ENCODE measurements at regions not wholly inside any gene's neighbourhood (a gene's known extent, or its start where the extent isn't known, plus 50 kb on each side); places are given as distances from the start of the nearest gene placed in this dataset.

DNA sequence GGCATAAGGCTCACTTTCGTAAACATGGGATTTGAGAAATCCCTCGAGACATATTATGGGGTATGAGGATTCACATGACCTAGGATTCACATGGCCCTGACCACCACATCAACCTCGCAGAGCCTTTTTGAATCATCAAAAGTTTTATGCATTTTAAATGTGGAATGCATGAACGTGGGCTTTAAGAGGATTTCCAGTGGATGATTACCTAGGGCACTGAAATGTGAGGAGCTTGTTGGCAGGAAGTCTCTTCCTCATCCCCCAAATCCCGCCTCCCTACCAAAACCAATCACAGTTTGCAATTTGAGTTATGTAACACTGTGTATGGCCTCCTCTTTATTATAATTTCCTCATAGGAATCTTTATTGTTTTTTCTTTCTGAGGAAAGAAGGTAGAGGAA, 659.6 kb upstream of the TBX3 start:
- Histone ChIP-seq H3K4me1 (replicated peaks in 1 of 4; ENCODE audit: control insufficient read depth in 3 of 4, insufficient read depth in 4 of 4, low read length in 3 of 4) (0 out of 7 replicates have a peak, but pooled peaks cover 0 to 3% (median 0%) of the 10 kb centered on the region in 4 experiments), H3K27ac (ENCODE audit: low read depth, low read length) (no peak overlapping the region), H4K91ac (replicated peaks; ENCODE audit: insufficient read length, low read length) (no peak overlapping the region), H2BK5ac (ENCODE audit: low read depth, low read length) (no peak overlapping the region), H3K4me2 (ENCODE audit: insufficient read depth in 1 of 2, low read depth in 2 of 2, low read length in 2 of 2) (no peak overlapping the region), H2BK12ac (ENCODE audit: low read depth, low read length) (no peak overlapping the region), H3K79me2 (ENCODE audit: control insufficient read depth in 1 of 2, insufficient read depth in 2 of 2, low read length in 2 of 2) (no peaks in the 10 kb centered on the region), H2AFZ (ENCODE audit: low read length) (no peak overlapping the region), H2BK20ac (ENCODE audit: low read length) (no peak overlapping the region), H3K14ac (ENCODE audit: insufficient read length) (no peak overlapping the region), H3K27me3 (replicated peaks in 1 of 4; ENCODE audit: control insufficient read depth in 3 of 4, extremely low read depth in 1 of 4, insufficient read depth in 3 of 4, low read length in 3 of 4) (no peaks in the 10 kb centered on the region), H3K9me3 (ENCODE audit: insufficient read depth in 2 of 2, low read depth in 1 of 2, low read length in 1 of 2) (peaks cover 0 to 6% of the 10 kb centered on the region in 2 experiments; a peak in 1 of 4 replicates), H3K4ac (replicated peaks; ENCODE audit: insufficient read length, low read depth, low read length) (no peak overlapping the region), H3K23ac (ENCODE audit: insufficient read length) (no peak overlapping the region), H4K5ac (ENCODE audit: insufficient read length, low read depth, low read length) (no peak overlapping the region), H3K56ac (replicated peaks; ENCODE audit: insufficient read length, low read depth, low read length) (no peak overlapping the region), H4K8ac (ENCODE audit: extremely low read depth, insufficient read depth, low read length) (no peak overlapping the region), H4K20me1 (replicated peaks in 1 of 2; ENCODE audit: control insufficient read depth in 1 of 2, insufficient read depth in 2 of 2, low read length in 2 of 2) (no peaks in the 10 kb centered on the region), H3K79me1 (ENCODE audit: low read depth, low read length) (no peaks in the 10 kb centered on the region), H3K36me3 (ENCODE audit: control insufficient read depth in 2 of 4, insufficient read depth in 4 of 4, low read length in 3 of 4) (no peaks in the 10 kb centered on the region), H3K9ac (replicated peaks in 1 of 4; ENCODE audit: extremely low read depth in 1 of 4, low read depth in 3 of 4, low read length in 3 of 4) (no peak overlapping the region), H3K18ac (ENCODE audit: extremely low read depth, low read length) (no peak overlapping the region), H3K4me3 (ENCODE audit: extremely low read depth in 1 of 4, insufficient read depth in 2 of 4, low read depth in 3 of 4, low read length in 4 of 4) (no peak overlapping the region), H2BK15ac (ENCODE audit: low read length) (no peak overlapping the region), H2BK120ac (replicated peaks; ENCODE audit: low read depth, low read length) (no peak overlapping the region), H2AK5ac (ENCODE audit: low read depth, low read length) (no peak overlapping the region), H3K23me2 (ENCODE audit: low read depth, low read length) (no peaks in the 10 kb centered on the region)
- ChIA-PET CTCF (ENCODE audit: partially characterized antibody) (interaction anchor here (0.6 kb wide), 2 partner anchors 29 to 170 kb away, joined by 3 to 6 read pairs; no protein-coding TSS in a partner anchor), POLR2A (ENCODE audit: partially characterized antibody) (no interaction called here)
- no peak for FAIRE-seq
- no peak for DNase-seq (ENCODE audit: low read depth in 1 of 2, low spot score in 2 of 2)
- WGBS, 2 experiments (ENCODE audit: extremely low coverage in 1 of 2, insufficient coverage in 1 of 2, insufficient read length in 1 of 2, insufficient replicate concordance in 2 of 2, low coverage in 1 of 2, low lambda C conversion rate in 2 of 2, missing lambda C conversion rate in 1 of 2), result 85% methylated on average over 5 of the region's 5 CpGs; no CpG with 5 or more reads in 1 of the 2 experiments
- TF ChIP-seq, protein P1, sequence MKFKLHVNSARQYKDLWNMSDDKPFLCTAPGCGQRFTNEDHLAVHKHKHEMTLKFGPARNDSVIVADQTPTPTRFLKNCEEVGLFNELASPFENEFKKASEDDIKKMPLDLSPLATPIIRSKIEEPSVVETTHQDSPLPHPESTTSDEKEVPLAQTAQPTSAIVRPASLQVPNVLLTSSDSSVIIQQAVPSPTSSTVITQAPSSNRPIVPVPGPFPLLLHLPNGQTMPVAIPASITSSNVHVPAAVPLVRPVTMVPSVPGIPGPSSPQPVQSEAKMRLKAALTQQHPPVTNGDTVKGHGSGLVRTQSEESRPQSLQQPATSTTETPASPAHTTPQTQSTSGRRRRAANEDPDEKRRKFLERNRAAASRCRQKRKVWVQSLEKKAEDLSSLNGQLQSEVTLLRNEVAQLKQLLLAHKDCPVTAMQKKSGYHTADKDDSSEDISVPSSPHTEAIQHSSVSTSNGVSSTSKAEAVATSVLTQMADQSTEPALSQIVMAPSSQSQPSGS (IDR thresholded peaks at IDR 0.05; ENCODE audit: low read length), result no peak
- no peak for TF ChIP-seq PHF8 (conservative IDR thresholded peaks at IDR 0.05; ENCODE audit: low read depth, low read length)
- TF ChIP-seq BACH1 (IDR thresholded peaks at IDR 0.05; ENCODE audit: low read length), result no peak
- TF ChIP-seq RXRA (IDR thresholded peaks at IDR 0.05; ENCODE audit: insufficient read depth, low read depth, low read length), result no peak
- no peak for TF ChIP-seq HDAC2 (IDR thresholded peaks at IDR 0.05; ENCODE audit: borderline replicate concordance in 1 of 2, low read depth in 2 of 2, low read length in 2 of 2)
- TF ChIP-seq, protein P2, sequence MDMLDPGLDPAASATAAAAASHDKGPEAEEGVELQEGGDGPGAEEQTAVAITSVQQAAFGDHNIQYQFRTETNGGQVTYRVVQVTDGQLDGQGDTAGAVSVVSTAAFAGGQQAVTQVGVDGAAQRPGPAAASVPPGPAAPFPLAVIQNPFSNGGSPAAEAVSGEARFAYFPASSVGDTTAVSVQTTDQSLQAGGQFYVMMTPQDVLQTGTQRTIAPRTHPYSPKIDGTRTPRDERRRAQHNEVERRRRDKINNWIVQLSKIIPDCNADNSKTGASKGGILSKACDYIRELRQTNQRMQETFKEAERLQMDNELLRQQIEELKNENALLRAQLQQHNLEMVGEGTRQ (IDR thresholded peaks at IDR 0.05; ENCODE audit: low read length), result no peak
- TF ChIP-seq, protein P3, sequence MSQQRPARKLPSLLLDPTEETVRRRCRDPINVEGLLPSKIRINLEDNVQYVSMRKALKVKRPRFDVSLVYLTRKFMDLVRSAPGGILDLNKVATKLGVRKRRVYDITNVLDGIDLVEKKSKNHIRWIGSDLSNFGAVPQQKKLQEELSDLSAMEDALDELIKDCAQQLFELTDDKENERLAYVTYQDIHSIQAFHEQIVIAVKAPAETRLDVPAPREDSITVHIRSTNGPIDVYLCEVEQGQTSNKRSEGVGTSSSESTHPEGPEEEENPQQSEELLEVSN (IDR thresholded peaks at IDR 0.05), result no peak
- TF ChIP-seq SIRT6 (IDR thresholded peaks at IDR 0.05; ENCODE audit: low read length), result no peak
- no peak for TF ChIP-seq MAFK (IDR thresholded peaks at IDR 0.05; ENCODE audit: low read depth, low read length)
- TF ChIP-seq RNF2 (IDR thresholded peaks at IDR 0.05; ENCODE audit: borderline replicate concordance, low read depth, low read length, missing control alignments, poor library complexity, severe bottlenecking), result no peak

All from H1 (cell line).